Prostate gland (tissue), 2 donors: ENCODE measurements at regions not wholly inside any gene's neighbourhood (a gene's known extent, or its start where the extent isn't known, plus 50 kb on each side); places are given as distances from the start of the nearest gene placed in this dataset.

Experiments used
- DNase-seq: peaks from one replicate; pipeline ENCODE4 v3.0.0-alpha.2; 2019; ENCODE audit warnings: low spot score
- H3K27ac ChIP-seq, 2 donors: fragments of 200-600 bp; sonication (generic); 2 replicates each; pipeline ENCODE4 v1.5.1; 2017 to 2019
- H3K27me3 ChIP-seq: fragments of 200-600 bp; sonication (generic); replicated peaks from 2 replicates; pipeline ENCODE4 v1.5.1; 2019; ENCODE audit not compliant: insufficient read depth
- H3K36me3 ChIP-seq, 2 donors: fragments of 200-600 bp; sonication (generic); 1 replicate in 1 of 2; 2 replicates in 1 of 2; pipeline versions ENCODE4 v1.5.1 to v1.8.1; 2017 to 2019
- H3K4me1 ChIP-seq: fragments of 200-600 bp; sonication (generic); replicated peaks from 2 replicates; pipeline ENCODE4 v1.5.1; 2019
- H3K4me3 ChIP-seq, 2 donors: fragments of 200-600 bp; sonication (generic); 2 replicates each; pipeline ENCODE4 v1.5.1; 2017 to 2019
- H3K9me3 ChIP-seq: fragments of 200-600 bp; sonication (generic); 2 replicates; pipeline ENCODE4 v1.5.1; 2017
- CTCF ChIP-seq, 4 experiments: fragments of 200-600 bp in 2 of 4; fragments of 450-650 bp in 2 of 4; sonication (generic) in 2 of 4; IDR thresholded peaks; 1 replicate in 3 of 4; 2 replicates in 1 of 4; pipeline ENCODE4 v1.5.1; 2016 to 2019; ENCODE audit warnings: antibody characterized with exemption in 4 of 4, mild to moderate bottlenecking in 2 of 4, moderate library complexity in 2 of 4
- POLR2A ChIP-seq: fragments of 450-650 bp; IDR thresholded peaks from one replicate; pipeline ENCODE4 v1.6.1; 2016; ENCODE audit warnings: antibody characterized with exemption, mild to moderate bottlenecking
- POLR2AphosphoS5 ChIP-seq: sonication (generic); formaldehyde crosslinking; IDR thresholded peaks from one replicate; pipeline ENCODE4 v1.6.1; 2017; ENCODE audit warnings: antibody characterized with exemption
- WGBS: methylation state at CpG from one replicate; pipeline ENCODE4 v1.1.5; 2018; 5-methylcytosine and 5-hydroxymethylcytosine counted together
- intact Hi-C: fragments of 100-400 bp; cut with DNase I; formaldehyde crosslinking; loops from one replicate; pipeline ENCODE4 v1.14.2; 2022

- no peak for DNase-seq
- H3K27ac ChIP-seq: no peak overlapping the region
- peaks cover 2% of the 10 kb centered on the region for H3K27me3 ChIP-seq
- no peak overlapping the region for H3K4me3 ChIP-seq
- intact Hi-C loops: no loop called here
- 88% methylated on average over 2 of the region's 2 CpGs for WGBS
- no peak for TF ChIP-seq POLR2AphosphoS5
- no peak for TF ChIP-seq CTCF (IDR thresholded peaks at IDR 0.05)
- no peak for TF ChIP-seq POLR2A
- H3K9me3 ChIP-seq: no peaks in the 10 kb centered on the region
- H3K4me1 ChIP-seq: no peaks in the 10 kb centered on the region
- H3K36me3 ChIP-seq: no peaks in the 10 kb centered on the region
Observed at GRCh38 chr9:84570482-84571154, 98.9 kb upstream of the NTRK2 start.

GRCh38 chr9:84573083-84573482 is 96.4 kb upstream of the NTRK2 start:
- Histone ChIP-seq H3K4me3 (no peak overlapping the region), H3K9me3 (no peaks in the 10 kb centered on the region), H3K4me1 (no peaks in the 10 kb centered on the region), H3K36me3 (no peaks in the 10 kb centered on the region), H3K27ac (no peak overlapping the region), H3K27me3 (peaks cover 2% of the 10 kb centered on the region)
- DNase-seq: no peak
- intact Hi-C loops: no loop called here
- TF ChIP-seq POLR2A (no peak), POLR2AphosphoS5 (no peak), CTCF (IDR thresholded peaks at IDR 0.05) (no peak)
- WGBS: 63% methylated on average over 4 of the region's 4 CpGs

GRCh38 chr9:84575705-84576104 is 93.8 kb upstream of the NTRK2 start:
- TF ChIP-seq POLR2AphosphoS5 (no peak), CTCF (IDR thresholded peaks at IDR 0.05) (no peak), POLR2A (no peak)
- Histone ChIP-seq H3K9me3 (no peaks in the 10 kb centered on the region), H3K27ac (no peak overlapping the region), H3K36me3 (no peaks in the 10 kb centered on the region), H3K27me3 (peaks cover 2% of the 10 kb centered on the region), H3K4me1 (no peaks in the 10 kb centered on the region), H3K4me3 (no peak overlapping the region)
- no peak for DNase-seq
- WGBS: 80% methylated on average over 4 of the region's 4 CpGs
- intact Hi-C loops: no loop called here

DNA sequence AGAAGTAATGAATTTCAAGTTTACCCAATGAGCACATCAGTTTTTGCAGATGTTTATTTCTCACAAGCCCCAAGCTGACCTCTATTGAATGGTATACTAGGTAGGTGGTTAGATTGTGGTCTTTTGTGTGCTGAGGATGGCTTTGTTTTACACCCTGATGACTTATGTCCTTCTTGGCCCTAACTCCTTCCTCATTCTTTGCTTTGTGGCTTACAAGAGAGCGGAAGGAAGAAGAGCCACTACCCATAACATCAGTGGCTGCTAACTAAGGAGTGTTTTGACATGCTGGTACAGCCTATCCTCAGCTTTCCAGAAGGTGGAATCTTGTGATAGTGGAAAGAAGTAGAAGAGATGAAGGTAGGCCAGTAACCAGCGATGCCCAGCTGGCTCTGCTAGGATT is 85.7 kb upstream of the NTRK2 start:
- no peak for DNase-seq
- intact Hi-C loops: no loop called here
- TF ChIP-seq POLR2AphosphoS5: no peak
- TF ChIP-seq CTCF (IDR thresholded peaks at IDR 0.05): no peak
- no peak for TF ChIP-seq POLR2A

GRCh38 chr9:84586662-84587061 is 82.9 kb upstream of the NTRK2 start:
- intact Hi-C loops: no loop called here
- Histone ChIP-seq H3K4me1 (no peaks in the 10 kb centered on the region), H3K36me3 (no peaks in the 10 kb centered on the region), H3K27ac (no peak overlapping the region), H3K4me3 (no peak overlapping the region), H3K27me3 (no peaks in the 10 kb centered on the region), H3K9me3 (no peaks in the 10 kb centered on the region)
- TF ChIP-seq CTCF (IDR thresholded peaks at IDR 0.05): no peak
- TF ChIP-seq POLR2A: no peak
- TF ChIP-seq POLR2AphosphoS5: no peak
- 68% methylated on average over 3 of the region's 3 CpGs for WGBS
- no peak for DNase-seq

More for the DNA sequence above, 85.7 kb upstream of the NTRK2 start:
- H3K27ac ChIP-seq: no peak overlapping the region
- no peaks in the 10 kb centered on the region for H3K36me3 ChIP-seq
- H3K9me3 ChIP-seq: no peaks in the 10 kb centered on the region
- H3K4me3 ChIP-seq: no peak overlapping the region
- no peaks in the 10 kb centered on the region for H3K4me1 ChIP-seq
- WGBS: 88% methylated on average over 2 of the region's 2 CpGs
- no peaks in the 10 kb centered on the region for H3K27me3 ChIP-seq
